NAMALWA (cell line): ENCODE measurements at regions not wholly inside any gene's neighbourhood (a gene's known extent, or its start where the extent isn't known, plus 50 kb on each side); places are given as distances from the start of the nearest gene placed in this dataset.
"Not testable (repeated sequence)": the region's sequence is repeated elsewhere in the genome, so short reads cannot be mapped to it uniquely, and the experiment has no call there.

Experiments
- DNase-seq: peaks from one replicate; pipeline ENCODE4 v3.0.0-alpha.2; 2015; ENCODE audit warnings: low spot score

- no peak for DNase-seq
Observed at GRCh38 chr2:145584353-145584752, 1064.4 kb upstream of the ZEB2 start.

- DNase-seq = no peak
Observed at GRCh38 chr2:145573608-145574007, 1053.7 kb upstream of the ZEB2 start.

GRCh38 chr2:145572238-145572637 is 1052.3 kb upstream of the ZEB2 start:
- no peak for DNase-seq

- no peak for DNase-seq
Observed at GRCh38 chr2:145569108-145569507, 1049.2 kb upstream of the ZEB2 start.

GRCh38 chr2:145563741-145564615 is 1044.1 kb upstream of the ZEB2 start:
- no peak for DNase-seq

- DNase-seq = no peak
Observed at GRCh38 chr2:145561152-145561551, 1041.2 kb upstream of the ZEB2 start.

GRCh38 chr2:145558617-145559350 is 1038.9 kb upstream of the ZEB2 start:
- DNase-seq = no peak

- no peak for DNase-seq
Observed at GRCh38 chr2:145555360-145555759, 1035.4 kb upstream of the ZEB2 start.

- no peak for DNase-seq
Observed at GRCh38 chr2:145551686-145552085, 1031.8 kb upstream of the ZEB2 start.

GRCh38 chr2:145548479-145548878 is 1028.6 kb upstream of the ZEB2 start:
- no peak for DNase-seq

- DNase-seq = no peak
Observed at GRCh38 chr2:145547620-145548019, 1027.7 kb upstream of the ZEB2 start.

GRCh38 chr2:145546091-145546490 is 1026.2 kb upstream of the ZEB2 start:
- DNase-seq = no peak

GRCh38 chr2:145543856-145544255 is 1023.9 kb upstream of the ZEB2 start:
- DNase-seq = no peak

- DNase-seq = no peak
Observed at GRCh38 chr2:145543155-145543554, 1023.2 kb upstream of the ZEB2 start.

GRCh38 chr2:145541028-145541427 is 1021.1 kb upstream of the ZEB2 start:
- no peak for DNase-seq

- no peak for DNase-seq
Observed at GRCh38 chr2:145538661-145539350, 1018.9 kb upstream of the ZEB2 start.

GRCh38 chr2:145530653-145531052 is 1010.7 kb upstream of the ZEB2 start:
- DNase-seq = no peak

GRCh38 chr2:145524836-145525235 is 1004.9 kb upstream of the ZEB2 start:
- DNase-seq = no peak

GRCh38 chr2:145524303-145524702 is 1004.4 kb upstream of the ZEB2 start:
- no peak for DNase-seq

- not testable (repeated sequence) for DNase-seq
Observed at GRCh38 chr2:145519254-145519653, 999.3 kb upstream of the ZEB2 start.

- DNase-seq = no peak
Observed at GRCh38 chr2:145511946-145512345, 992.0 kb upstream of the ZEB2 start.

- no peak for DNase-seq
Observed at GRCh38 chr2:145503511-145503910, 983.6 kb upstream of the ZEB2 start.

- no peak for DNase-seq
Observed at GRCh38 chr2:145501920-145502319, 982.0 kb upstream of the ZEB2 start.
